ENCODE measurements at regions not wholly inside any gene's neighbourhood (a gene's known extent, or its start where the extent isn't known, plus 50 kb on each side); places are given as distances from the start of the nearest gene placed in this dataset.
A peak's percentile ranks its signal among the peaks of the same experiment; 100 is the strongest.

DNA sequence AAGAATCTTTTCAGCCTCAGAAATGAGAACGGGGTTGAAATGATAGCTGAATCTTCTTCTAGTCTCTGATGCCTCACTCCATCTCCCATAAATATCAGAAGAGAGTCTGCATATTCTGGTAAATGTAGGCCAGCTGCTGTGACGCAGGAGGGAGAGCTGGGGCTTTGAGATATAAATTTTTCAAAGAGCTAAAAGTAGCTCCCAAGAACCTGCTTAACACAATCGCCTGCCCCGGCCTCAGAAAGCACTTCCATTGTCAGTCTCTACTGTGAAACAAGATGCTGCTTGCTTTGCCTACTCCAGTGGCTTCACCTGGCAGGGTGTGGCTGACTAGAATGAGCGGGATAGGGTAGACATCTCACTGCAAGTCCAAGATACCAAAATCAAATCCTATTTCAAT lies 105.0 kb upstream of the CCDC150 start:
- TF ChIP-seq, protein P1, sequence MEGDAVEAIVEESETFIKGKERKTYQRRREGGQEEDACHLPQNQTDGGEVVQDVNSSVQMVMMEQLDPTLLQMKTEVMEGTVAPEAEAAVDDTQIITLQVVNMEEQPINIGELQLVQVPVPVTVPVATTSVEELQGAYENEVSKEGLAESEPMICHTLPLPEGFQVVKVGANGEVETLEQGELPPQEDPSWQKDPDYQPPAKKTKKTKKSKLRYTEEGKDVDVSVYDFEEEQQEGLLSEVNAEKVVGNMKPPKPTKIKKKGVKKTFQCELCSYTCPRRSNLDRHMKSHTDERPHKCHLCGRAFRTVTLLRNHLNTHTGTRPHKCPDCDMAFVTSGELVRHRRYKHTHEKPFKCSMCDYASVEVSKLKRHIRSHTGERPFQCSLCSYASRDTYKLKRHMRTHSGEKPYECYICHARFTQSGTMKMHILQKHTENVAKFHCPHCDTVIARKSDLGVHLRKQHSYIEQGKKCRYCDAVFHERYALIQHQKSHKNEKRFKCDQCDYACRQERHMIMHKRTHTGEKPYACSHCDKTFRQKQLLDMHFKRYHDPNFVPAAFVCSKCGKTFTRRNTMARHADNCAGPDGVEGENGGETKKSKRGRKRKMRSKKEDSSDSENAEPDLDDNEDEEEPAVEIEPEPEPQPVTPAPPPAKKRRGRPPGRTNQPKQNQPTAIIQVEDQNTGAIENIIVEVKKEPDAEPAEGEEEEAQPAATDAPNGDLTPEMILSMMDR (conservative IDR thresholded peaks at IDR 0.05; ENCODE audit: low read depth): no peak
- DNase-seq (ENCODE audit: low spot score): no peak
- ChIA-PET POLR2A (ENCODE audit: low non-redundant PET) (no interaction called here), CTCF (no interaction called here)
- no peak overlapping the region for H3K27ac ChIP-seq

DNA sequence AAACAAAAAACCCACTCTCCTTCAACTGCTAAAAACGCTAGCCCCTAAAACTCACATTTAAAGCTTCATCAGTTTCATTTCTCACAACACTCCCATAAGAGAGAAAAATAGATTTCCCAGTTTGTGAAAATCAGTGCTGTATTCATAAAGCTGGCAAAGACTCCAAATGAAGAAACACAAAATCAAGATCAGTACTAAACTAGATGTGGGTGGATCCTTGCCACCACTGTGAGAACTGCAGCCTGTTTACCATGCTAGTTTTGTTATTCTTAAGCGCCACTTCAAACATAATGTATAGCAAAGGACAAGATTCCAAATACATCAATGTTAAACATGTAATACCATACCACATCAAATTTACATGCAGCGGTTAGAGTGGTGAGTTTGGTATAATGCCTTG lies 104.5 kb upstream of the CCDC150 start:
- CTCF ChIA-PET: interaction anchor here (0.6 kb wide), 1 partner anchor 750 kb away, joined by 4 read pairs; no protein-coding TSS in a partner anchor
- no peak overlapping the region for H3K27ac ChIP-seq
- DNase-seq (ENCODE audit: low spot score): no peak
- TF ChIP-seq, protein P1 (conservative IDR thresholded peaks at IDR 0.05; ENCODE audit: low read depth): no peak
- POLR2A ChIA-PET (ENCODE audit: low non-redundant PET): no interaction called here

DNA sequence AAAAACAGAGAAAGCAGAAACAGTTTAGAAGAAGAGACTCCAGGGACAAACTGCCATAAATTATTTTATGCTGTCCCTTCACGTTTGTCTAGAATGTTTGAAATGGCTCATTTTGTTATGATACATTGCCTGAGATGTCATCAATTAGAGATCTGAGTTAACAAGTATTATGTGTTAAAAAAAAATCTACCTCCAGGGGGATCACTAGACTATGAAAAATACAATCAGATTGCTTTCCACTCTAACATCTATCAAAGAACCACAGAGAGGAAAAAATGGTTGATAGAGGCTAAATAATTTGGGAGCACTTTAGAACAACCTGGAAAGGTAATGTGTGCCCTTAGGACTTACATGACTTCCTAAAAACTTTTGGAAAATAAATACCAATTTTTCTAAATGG lies 103.8 kb upstream of the CCDC150 start:
- DNase-seq (ENCODE audit: low spot score): peak; percentile 13
- ChIA-PET POLR2A (ENCODE audit: low non-redundant PET) (no interaction called here), CTCF (no interaction called here)
- no peak overlapping the region for H3K27ac ChIP-seq
- TF ChIP-seq, protein P1 (conservative IDR thresholded peaks at IDR 0.05; ENCODE audit: low read depth): no peak

DNA sequence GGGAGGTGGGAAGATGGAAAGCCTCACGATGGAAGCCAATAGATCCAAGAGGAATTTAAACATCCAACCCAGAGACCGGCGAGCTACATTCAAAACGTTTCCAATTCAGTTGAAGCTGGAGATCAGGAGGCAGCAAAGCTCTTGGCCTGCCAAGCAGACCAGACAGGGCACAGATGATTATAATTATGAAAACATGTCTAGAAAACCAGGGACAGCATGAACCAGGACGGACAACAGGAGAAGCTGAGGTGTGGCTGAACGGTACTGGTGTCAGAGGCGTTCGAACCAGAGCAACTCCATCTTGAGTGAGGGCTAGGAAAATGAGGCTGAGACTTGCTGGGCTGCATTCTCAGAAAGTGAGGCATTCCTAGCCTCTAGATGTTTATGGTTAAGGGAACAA lies 102.2 kb upstream of the CCDC150 start:
- H3K27ac ChIP-seq: no peak overlapping the region
- CTCF ChIA-PET: no interaction called here
- POLR2A ChIA-PET (ENCODE audit: low non-redundant PET): no interaction called here
- DNase-seq (ENCODE audit: low spot score): no peak
- TF ChIP-seq, protein P1 (conservative IDR thresholded peaks at IDR 0.05; ENCODE audit: low read depth): no peak

DNA sequence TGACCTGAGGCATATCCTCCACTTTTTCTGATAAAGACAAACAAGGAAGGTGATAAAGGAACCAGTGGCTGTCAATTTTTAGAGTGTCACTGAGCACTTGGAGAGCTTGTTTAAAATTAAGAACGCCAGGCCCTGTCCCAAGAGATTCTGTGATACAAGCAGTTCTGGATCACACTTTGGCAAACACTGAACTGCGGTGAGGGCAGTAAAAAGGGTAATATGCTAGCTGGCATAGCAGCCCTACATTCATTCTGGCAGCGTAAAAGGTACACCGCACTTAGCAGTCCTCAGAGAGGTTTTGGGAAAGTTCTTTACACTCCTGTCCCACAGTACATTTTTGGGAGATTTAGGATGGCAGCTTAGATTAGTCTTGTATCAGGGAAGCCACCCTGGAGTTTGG lies 101.3 kb upstream of the CCDC150 start:
- TF ChIP-seq, protein P1 (conservative IDR thresholded peaks at IDR 0.05; ENCODE audit: low read depth): no peak
- ChIA-PET POLR2A (ENCODE audit: low non-redundant PET) (no interaction called here), CTCF (interaction anchor here (0.6 kb wide), 1 partner anchor 220 kb away, joined by 3 read pairs; no protein-coding TSS in a partner anchor)
- H3K27ac ChIP-seq: no peak overlapping the region
- DNase-seq (ENCODE audit: low spot score): no peak

DNA sequence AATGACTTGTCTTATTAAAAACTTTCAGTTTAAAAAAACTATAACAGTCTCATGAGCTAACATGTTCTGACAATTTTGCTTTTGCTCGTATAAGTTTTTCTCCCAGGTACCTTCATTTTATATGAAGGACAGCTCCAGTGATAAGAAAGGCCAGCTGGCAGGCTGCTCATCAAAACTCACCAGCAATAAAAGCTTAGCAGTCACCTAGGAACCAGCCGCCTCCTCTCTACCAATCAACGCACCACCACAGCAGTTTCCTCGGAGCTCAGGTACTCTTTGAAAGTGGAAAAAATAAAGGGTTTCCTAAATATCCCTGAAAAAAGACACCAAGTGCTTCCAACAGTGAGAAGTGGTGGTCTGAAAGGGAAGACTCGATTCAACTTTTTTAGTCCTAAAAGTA lies 100.9 kb upstream of the CCDC150 start:
- H3K27ac ChIP-seq: no peak overlapping the region
- TF ChIP-seq, protein P1 (conservative IDR thresholded peaks at IDR 0.05; ENCODE audit: low read depth): no peak
- ChIA-PET CTCF (interaction anchor here (0.6 kb wide), 1 partner anchor 220 kb away, joined by 3 read pairs; no protein-coding TSS in a partner anchor), POLR2A (ENCODE audit: low non-redundant PET) (no interaction called here)
- no peak for DNase-seq (ENCODE audit: low spot score)

All from RWPE1 (cell line).